GM21390 (cell line): ENCODE measurements at regions not wholly inside any gene's neighbourhood (a gene's known extent, or its start where the extent isn't known, plus 50 kb on each side); places are given as distances from the start of the nearest gene placed in this dataset.
"Not testable (repeated sequence)": the region's sequence is repeated elsewhere in the genome, so short reads cannot be mapped to it uniquely, and the experiment has no call there.

Experiments used
- ATAC-seq: cut with Tn5 transposase; IDR thresholded peaks from one replicate; pipeline ENCODE4 v1.9.1; 2021; ENCODE audit not compliant: unreplicated experiment

GRCh38 chr3:159340877-159341500 is 539.1 kb downstream of the MFSD1 start:
- ATAC-seq = no peak

- no peak for ATAC-seq
Observed at GRCh38 chr3:159346271-159346903, 544.5 kb downstream of the MFSD1 start.

GRCh38 chr3:159348431-159348830 is 546.6 kb downstream of the MFSD1 start:
- no peak for ATAC-seq

DNA sequence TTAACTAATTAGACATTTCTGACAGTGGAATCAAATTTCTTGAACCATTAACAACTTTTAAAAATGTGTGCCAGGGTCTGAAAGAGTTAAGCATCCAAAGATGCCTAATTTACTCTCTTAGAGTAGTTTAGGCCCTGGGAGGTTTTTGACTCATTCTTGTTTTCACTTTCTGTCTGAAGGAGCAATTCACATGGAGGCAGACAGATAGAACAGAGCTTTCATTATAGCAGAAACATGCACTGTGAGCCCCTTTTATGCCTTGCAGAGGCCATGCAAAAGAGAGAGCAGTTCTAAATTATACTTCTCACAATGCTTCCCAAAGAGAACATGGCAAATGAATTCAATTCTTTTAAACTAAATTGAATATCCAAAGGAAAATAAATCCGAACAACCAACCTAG is 554.8 kb downstream of the MFSD1 start:
- ATAC-seq = no peak

DNA sequence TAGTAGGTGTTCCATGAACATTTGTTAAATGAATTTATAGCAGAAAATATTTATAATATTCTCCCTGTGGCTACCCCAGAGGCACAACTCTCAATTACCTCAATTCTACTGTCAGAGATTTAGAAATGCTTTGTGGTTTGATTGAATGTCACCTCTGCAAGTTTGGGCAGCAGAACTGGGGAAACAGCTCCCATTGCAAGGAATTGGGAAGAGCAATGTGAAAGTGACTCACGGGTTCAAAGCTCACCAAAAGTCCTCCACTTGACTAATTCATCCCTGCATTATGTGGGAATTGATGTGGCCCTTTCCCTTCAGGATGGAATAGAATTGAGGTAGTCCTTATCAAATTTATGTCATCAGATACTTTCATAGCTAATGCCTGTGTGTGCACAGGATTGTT is 562.7 kb downstream of the MFSD1 start:
- no peak for ATAC-seq

GRCh38 chr3:159366476-159366875 is 564.6 kb downstream of the MFSD1 start:
- no peak for ATAC-seq

DNA sequence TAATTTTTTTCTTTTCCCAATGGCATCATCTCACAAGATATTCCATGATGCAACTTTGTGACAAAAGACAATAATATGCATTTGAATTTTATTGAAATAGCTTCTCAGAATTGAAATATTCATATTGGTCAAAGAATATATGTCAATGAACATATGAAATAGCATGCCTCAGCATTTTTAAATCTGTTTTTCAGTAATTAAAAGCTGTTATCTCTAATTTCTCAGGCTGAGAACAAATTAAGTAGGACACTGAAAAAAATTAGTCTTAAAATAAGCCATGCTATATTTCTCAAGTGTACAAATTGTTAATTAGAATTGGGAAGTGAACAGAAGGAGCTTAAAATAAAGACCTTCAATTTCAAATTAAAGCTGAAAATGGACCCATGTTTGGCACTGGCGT is 570.1 kb downstream of the MFSD1 start:
- no peak for ATAC-seq

GRCh38 chr3:159378396-159379194 is 576.7 kb downstream of the MFSD1 start:
- no peak for ATAC-seq

DNA sequence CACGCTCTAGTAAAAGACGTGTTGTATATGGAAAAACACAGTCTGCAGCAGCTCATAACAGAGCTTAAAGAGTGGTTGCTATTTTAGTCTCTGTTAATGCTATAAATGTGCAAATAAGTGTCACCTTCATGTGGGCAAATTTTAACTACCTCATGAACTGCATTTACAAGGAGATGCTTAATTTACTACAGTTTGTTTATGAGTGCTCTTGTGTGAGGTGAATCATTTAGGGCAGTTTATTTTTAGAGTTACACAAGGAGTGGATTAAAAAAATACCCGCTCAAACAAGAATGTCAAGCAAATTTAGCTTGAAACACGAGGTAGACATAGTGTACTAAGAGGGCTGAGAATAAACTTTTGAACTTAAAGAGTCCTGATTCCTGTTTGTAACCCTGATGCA is 579.0 kb downstream of the MFSD1 start:
- no peak for ATAC-seq

- ATAC-seq = no peak
Observed at GRCh38 chr3:159390656-159391212, 588.9 kb downstream of the MFSD1 start.

DNA sequence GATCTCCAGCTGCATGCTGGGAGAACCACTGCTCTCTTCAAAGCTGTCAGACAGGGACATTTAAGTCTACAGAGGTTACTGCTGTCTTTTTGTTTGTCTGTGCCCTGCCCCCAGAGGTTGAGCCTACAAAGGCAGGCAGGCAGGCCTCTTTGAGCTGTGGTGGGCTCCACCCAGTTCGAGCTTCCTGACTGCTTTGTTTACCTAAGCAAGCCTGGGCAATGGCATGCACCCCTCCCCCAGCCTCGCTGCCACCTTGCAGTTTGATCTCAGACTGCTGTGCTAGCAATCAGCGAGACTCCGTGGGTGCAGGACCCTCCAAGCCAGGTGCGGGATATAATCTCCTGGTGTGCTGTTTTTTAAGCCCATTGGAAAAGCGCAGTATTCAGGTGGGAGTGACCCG is 591.0 kb upstream of the IL12A start:
- not testable (repeated sequence) for ATAC-seq

- ATAC-seq = no peak
Observed at GRCh38 chr3:159401069-159401468, 587.6 kb upstream of the IL12A start.

- ATAC-seq = not testable (repeated sequence)
Observed at GRCh38 chr3:159409711-159410110, 578.9 kb upstream of the IL12A start.

DNA sequence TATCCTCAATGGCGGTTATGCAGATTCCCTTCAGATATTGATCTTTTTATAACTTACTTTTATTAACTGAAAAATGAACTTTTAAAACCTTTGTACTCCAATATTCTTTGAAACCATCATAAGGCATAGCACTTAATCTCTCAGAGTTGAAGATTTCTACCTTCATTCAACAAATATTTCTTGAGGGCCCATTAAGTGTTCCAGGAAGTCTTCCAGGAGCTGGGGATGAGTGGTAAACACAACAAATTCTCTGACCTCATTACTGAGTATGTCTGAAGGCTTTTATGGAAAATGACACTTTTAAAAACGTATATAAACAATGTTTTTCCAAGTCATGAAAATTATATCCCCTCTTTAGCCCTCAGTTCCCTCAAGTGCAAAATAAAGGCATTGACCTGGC is 575.3 kb upstream of the IL12A start:
- no peak for ATAC-seq

DNA sequence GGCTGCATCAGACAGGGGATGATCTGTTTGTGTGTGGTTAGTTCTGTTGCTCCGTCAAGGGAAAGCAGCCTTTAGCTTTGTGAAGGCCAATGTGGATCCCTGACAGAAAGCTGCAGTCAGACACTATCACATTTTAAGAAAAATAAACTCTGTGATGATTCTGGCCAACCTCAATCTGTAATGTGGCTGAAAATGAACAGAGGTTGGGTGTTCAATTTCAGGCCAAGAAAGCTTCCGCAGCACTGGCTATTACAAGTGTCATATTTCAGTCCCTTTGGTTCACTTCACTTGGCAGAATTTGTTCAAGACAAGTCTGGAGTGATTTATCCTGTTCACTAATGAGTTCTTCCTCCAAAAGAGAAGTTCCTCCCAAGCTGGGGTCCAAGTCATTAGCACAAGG is 571.8 kb upstream of the IL12A start:
- no peak for ATAC-seq

DNA sequence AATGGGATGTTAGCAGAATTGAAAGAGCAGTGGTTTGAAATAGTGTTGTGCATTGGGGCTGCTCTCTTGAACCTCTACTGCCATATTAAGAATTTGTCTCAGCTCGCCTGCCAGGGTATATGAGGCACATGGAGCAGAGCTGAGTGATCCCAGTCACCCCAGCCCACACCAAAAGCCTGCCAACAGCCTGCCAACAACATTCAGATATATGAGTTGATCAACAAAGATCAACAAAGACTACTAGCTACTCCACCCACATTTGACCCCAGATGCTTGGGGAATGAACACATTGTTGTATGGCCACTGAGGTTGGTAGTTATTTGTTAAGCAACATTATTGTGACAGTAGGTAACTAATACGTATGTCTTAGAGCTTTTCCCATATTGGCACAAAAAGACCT is 570.9 kb upstream of the IL12A start:
- no peak for ATAC-seq

- ATAC-seq = no peak
Observed at GRCh38 chr3:159418571-159419526, 569.8 kb upstream of the IL12A start.

- ATAC-seq = no peak
Observed at GRCh38 chr3:159429702-159430101, 558.9 kb upstream of the IL12A start.

GRCh38 chr3:159432682-159433340 is 555.8 kb upstream of the IL12A start:
- ATAC-seq = no peak

DNA sequence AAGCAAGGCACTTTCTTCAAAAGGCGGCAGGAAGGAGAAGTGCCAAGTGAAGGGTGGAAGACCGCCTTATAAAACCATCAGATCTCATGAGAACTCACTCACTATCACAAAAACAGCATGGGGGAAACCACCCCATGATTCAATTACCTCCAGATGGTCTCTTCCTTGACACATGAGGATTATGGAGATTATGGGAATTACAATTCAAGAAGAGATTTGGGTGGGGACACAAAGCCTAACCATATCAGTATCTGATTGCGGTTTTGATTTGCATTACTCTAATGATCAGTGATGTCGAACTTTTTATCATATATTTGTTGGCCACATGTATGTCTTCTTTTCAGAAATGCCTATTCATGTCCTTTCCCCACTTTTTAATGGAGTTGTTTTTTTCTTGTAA is 549.3 kb upstream of the IL12A start:
- ATAC-seq = no peak
